ENCODE measurements at regions not wholly inside any gene's neighbourhood (a gene's known extent, or its start where the extent isn't known, plus 50 kb on each side); places are given as distances from the start of the nearest gene placed in this dataset.

DNA sequence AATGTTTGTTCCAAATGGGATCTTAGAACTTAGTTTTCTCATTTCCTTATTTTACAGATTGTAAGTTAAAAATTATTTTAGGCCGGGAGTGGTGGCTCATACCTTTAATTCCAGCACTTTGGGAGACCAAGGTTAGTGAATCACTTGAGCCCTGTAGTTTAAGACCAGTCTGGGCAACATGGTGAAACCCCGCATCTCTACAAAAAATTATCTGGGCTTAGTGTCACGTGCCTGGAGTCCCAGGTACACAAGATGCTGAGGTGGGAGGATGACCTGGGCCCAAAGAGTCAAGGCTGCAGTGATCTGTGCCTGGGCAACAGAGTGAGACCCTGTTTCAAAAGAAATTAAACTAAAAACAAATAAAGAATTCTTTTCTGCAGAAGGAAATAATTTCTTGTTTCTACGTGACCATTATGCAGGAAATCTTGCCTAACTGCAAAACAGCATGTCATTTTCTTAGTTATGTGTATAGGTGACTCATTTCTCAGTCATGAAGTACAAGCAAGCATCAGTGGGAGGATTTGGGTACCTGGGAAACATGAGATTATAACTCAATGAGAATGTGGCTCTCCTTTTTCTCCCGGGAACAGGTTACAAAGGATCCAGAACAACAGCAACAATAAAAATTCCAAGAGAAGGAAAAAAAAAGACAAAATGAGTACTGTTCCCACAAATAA lies 375.1 kb upstream of the ST8SIA4 start:
- DNase-seq, result no peak
- Histone ChIP-seq H3K4me1 (no peaks in the 10 kb centered on the region), H3K9me3 (no peaks in the 10 kb centered on the region), H3K27ac (no peak overlapping the region), H3K27me3 (no peaks in the 10 kb centered on the region), H3K36me3 (ENCODE audit: low read depth, missing control alignments) (no peaks in the 10 kb centered on the region), H3K4me3 (no peak overlapping the region)
- 75 to 83% methylated on average over 5 of the region's 5 CpGs for WGBS, 2 donors
- intact Hi-C loops (cut with DNase I; ENCODE audit: low total_unique reads), result no loop called here
- TF ChIP-seq, protein P1, sequence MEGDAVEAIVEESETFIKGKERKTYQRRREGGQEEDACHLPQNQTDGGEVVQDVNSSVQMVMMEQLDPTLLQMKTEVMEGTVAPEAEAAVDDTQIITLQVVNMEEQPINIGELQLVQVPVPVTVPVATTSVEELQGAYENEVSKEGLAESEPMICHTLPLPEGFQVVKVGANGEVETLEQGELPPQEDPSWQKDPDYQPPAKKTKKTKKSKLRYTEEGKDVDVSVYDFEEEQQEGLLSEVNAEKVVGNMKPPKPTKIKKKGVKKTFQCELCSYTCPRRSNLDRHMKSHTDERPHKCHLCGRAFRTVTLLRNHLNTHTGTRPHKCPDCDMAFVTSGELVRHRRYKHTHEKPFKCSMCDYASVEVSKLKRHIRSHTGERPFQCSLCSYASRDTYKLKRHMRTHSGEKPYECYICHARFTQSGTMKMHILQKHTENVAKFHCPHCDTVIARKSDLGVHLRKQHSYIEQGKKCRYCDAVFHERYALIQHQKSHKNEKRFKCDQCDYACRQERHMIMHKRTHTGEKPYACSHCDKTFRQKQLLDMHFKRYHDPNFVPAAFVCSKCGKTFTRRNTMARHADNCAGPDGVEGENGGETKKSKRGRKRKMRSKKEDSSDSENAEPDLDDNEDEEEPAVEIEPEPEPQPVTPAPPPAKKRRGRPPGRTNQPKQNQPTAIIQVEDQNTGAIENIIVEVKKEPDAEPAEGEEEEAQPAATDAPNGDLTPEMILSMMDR (IDR thresholded peaks at IDR 0.05), result no peak
- no peak for TF ChIP-seq POLR2A (IDR thresholded peaks at IDR 0.05)

DNA sequence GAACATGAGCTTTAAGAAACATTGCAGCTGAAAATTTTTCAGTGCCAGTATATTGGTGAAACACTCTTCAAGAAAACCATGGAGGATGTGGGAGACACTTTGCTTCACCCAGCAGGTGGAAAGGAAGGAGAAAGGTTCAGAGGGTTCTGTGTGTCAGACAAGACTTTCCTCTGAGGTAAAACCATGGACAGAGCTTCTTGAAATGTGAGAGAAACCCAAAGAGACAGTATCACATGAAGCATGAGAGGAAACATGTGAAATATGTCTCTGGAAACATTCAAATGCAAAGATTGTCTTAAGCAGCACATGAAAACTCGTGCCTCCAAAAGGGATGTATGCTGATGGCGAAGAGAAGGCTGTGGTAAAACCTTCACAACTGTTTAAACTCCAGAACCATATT lies 368.9 kb upstream of the ST8SIA4 start:
- no peak for TF ChIP-seq POLR2A (IDR thresholded peaks at IDR 0.05)
- TF ChIP-seq, protein P1 (IDR thresholded peaks at IDR 0.05), result no peak
- intact Hi-C loops (cut with DNase I; ENCODE audit: low total_unique reads), result no loop called here
- DNase-seq, result no peak
- Histone ChIP-seq H3K27ac (no peak overlapping the region), H3K4me3 (no peak overlapping the region), H3K27me3 (no peaks in the 10 kb centered on the region), H3K4me1 (no peaks in the 10 kb centered on the region), H3K36me3 (ENCODE audit: low read depth, missing control alignments) (no peaks in the 10 kb centered on the region), H3K9me3 (no peaks in the 10 kb centered on the region)
- 76 to 80% methylated on average over 2 of the region's 2 CpGs for WGBS, 2 donors

- intact Hi-C loops (cut with DNase I; ENCODE audit: low total_unique reads), result no loop called here
- Histone ChIP-seq H3K27ac (no peak overlapping the region), H3K9me3 (no peaks in the 10 kb centered on the region), H3K4me1 (no peaks in the 10 kb centered on the region), H3K27me3 (no peaks in the 10 kb centered on the region), H3K36me3 (ENCODE audit: low read depth, missing control alignments) (no peaks in the 10 kb centered on the region), H3K4me3 (no peak overlapping the region)
- WGBS, 2 donors, result 42 to 61% methylated on average over 2 of the region's 2 CpGs
- DNase-seq, result no peak
- TF ChIP-seq, protein P1 (IDR thresholded peaks at IDR 0.05), result no peak
- TF ChIP-seq POLR2A (IDR thresholded peaks at IDR 0.05), result no peak
Observed at GRCh38 chr5:101271416-101271815, 368.3 kb upstream of the ST8SIA4 start.

DNA sequence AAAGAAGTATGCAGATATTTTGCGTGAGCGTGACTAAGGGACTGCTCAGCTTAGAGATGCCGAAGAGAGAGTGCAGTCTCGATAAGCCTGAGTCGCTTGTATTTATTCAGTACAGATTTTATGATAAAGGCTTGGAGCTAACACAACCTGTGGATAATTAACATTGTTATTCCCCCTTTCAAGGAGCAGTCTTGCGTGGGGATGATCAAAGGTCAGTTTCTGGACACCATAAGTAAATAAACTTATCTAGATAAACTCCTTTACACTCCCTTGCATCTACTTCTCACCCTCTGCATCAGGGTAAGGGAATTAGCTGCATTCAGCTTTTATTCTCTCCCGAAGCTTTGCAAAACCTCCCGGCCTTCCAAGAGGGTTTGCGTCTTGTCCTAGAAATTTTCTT lies 357.8 kb upstream of the ST8SIA4 start:
- intact Hi-C loops (cut with DNase I; ENCODE audit: low total_unique reads), result no loop called here
- Histone ChIP-seq H3K27me3 (no peaks in the 10 kb centered on the region), H3K4me3 (no peak overlapping the region), H3K36me3 (ENCODE audit: low read depth, missing control alignments) (no peaks in the 10 kb centered on the region), H3K9me3 (no peaks in the 10 kb centered on the region), H3K4me1 (no peaks in the 10 kb centered on the region), H3K27ac (no peak overlapping the region)
- 66 to 72% methylated on average over 9 of the region's 9 CpGs for WGBS, 2 donors
- TF ChIP-seq, protein P1 (IDR thresholded peaks at IDR 0.05), result no peak
- DNase-seq, result no peak

DNA sequence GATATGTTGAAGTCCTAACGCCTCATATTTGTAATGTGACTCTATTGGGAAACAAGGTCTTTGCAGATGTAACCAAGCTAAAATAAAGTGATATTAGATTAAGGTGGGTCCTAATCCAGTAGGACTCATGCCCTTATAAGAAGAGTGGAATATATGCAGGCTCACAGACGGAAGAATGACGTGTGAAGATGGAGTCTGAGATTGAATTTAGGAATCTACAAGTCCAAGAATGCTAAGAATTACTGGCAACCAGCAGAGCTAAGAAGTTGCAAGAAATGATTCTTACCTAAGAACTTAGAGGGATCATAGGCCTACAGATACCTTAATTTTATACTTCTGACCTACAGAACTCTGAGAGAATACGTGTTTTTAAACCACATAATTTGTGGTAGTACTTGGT lies 350.0 kb upstream of the ST8SIA4 start:
- WGBS, 2 donors, result 84 to 87% methylated on average over 4 of the region's 4 CpGs
- Histone ChIP-seq H3K27me3 (no peaks in the 10 kb centered on the region), H3K36me3 (ENCODE audit: low read depth, missing control alignments) (no peaks in the 10 kb centered on the region), H3K27ac (no peak overlapping the region), H3K9me3 (no peaks in the 10 kb centered on the region), H3K4me1 (no peaks in the 10 kb centered on the region), H3K4me3 (no peak overlapping the region)
- intact Hi-C loops (cut with DNase I; ENCODE audit: low total_unique reads), result no loop called here
- TF ChIP-seq POLR2A (IDR thresholded peaks at IDR 0.05), result no peak
- TF ChIP-seq, protein P1 (IDR thresholded peaks at IDR 0.05), result no peak
- DNase-seq, result no peak

Data from testis (tissue), 2 donors.